NCI-H524 treated with DMSO at 0.1 percent for 48 hours (cell line): ENCODE measurements at regions not wholly inside any gene's neighbourhood (a gene's known extent, or its start where the extent isn't known, plus 50 kb on each side); places are given as distances from the start of the nearest gene placed in this dataset.
"Not testable (repeated sequence)": the region's sequence is repeated elsewhere in the genome, so short reads cannot be mapped to it uniquely, and the experiment has no call there.

Experiments used
- DNase-seq: peaks from one replicate; lab custom pipeline; 2025; lab: John Stamatoyannopoulos, UW

DNA sequence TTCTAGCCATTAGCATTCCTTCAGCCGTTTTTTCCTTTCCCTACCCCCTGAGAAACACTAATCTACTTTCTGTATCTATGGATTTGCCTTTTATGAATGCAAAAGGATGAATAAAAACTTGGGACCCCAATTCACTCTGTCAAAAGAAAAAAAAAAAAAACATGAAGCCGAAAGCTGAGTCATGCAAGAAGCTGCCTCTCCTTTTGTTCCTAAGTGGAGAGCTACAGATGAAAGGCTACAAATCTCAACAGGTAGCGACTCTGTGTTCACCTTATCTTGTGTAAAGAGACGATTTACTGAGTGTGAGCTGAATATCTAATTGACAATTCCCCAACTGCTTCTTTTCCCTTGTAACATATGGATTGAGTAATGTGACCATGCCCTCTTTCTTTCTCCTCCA is 1072.8 kb downstream of the UQCRFS1 start:
- DNase-seq = no peak

DNA sequence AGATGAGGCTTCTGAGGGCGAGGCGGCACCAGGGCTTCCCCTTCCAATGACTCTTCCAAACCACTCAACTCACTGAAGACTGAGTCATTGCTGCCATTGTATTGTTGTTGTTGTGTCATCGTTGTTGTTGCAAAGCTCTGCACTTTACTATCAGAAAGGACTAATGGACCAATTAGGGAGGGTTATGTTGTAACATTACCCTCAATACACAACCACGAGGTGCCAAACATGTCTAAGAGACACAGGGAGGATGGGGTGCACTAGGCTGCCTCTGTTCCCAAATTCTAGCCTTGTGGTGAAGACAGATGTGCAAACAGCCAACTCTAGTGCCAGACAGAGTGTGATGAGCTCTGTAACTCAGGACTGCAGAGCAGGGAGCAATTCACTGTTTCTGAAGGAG is 1075.2 kb downstream of the UQCRFS1 start:
- no peak for DNase-seq

DNA sequence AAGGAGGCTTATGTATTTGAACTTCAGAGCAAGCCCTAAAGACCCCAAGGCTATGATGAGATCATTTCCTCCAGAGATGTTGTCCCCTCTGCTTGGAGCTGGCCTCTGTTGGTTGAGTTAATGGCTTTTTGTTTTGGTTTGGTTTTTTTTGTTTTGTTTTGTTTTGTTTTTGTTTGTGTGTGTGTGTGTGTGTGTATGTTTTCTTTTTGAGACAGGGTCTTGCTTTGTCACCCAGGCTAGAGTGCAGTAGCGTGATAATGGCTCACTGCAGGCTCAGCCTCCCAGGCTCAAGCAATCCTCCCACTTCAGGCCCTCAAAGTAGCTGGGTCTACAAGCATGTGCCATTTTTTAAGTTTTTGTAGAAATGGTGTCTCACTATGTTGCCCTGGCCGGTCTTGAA is 1076.2 kb downstream of the UQCRFS1 start:
- DNase-seq = no peak

DNA sequence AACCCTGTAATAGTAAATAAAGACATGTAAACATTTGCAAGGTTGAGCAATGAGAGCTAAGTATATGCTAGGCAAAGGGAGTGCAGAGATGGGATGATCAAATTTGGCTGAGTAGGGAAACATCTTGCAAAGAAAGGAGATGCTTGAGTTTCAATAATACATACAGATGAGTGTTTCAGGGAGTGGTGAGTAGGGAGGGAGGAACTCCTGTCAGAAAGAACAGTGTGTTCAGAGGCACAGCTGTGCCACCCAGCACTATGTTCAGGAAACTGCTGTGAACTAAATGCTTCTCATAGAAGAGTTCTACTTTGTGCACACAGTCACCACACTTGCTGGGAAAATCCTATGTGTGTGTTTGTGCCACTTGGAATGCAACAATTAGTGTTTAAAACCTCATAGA is 1077.1 kb downstream of the UQCRFS1 start:
- no peak for DNase-seq

DNA sequence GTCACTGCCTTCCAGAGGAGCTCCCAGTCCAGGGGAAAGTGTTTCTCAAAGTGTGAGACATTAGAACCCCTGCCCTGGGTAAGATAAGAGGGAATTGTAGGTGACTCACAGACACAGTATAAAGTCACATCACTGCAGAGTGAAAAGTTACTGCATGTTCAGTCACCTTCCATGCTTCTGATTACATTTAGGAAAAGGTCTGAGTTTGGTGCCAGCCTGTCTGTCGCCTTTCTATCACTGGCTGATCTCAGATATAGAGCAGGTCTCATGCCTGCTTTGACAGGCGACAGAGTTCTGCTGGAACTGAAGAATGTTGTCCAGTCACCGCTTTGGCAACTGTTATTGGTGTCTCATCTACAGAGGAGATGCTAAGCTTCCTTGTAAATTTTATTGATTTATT is 1078.6 kb downstream of the UQCRFS1 start:
- DNase-seq = no peak

DNA sequence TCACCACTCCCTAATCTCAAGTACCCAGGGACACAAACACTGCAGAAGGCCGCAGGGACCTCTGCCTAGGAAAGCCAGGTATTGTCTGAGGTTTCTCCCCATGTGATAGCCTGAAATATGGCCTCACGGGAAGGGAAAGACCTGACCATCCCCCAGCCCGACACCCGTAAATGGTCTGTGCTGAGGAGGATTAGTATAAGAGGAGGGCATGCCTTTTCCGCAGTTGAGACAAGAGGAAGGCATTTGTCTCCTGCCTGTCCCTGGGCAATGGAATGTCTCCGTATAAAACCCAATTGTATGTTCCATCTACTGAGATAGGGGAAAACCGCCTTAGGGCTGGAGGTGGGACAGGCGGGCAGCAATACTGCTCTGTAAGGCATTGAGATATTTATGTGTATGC is 1082.1 kb downstream of the UQCRFS1 start:
- not testable (repeated sequence) for DNase-seq

DNA sequence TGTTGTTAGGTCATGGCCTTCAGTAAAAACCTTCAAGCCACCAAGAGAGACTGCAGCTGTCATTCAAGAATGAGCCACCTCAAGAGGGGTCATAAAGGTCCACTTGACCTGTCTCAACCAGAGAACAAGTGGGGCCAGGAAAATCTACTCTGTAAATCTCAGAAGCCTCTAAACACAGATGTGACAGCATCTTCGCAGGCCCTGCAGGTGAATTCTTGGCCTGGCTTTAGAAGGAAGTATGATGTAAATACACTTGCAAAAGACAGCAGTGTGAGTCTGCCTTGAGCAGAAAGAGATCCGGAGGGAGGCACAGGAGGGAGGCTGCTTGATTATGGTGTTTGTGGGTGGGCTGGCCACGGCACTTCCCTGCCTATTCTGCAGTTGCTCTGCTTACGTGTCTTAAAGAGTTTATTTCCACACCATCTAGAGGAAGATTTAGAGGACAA is 1082.9 kb downstream of the UQCRFS1 start:
- no peak for DNase-seq

DNA sequence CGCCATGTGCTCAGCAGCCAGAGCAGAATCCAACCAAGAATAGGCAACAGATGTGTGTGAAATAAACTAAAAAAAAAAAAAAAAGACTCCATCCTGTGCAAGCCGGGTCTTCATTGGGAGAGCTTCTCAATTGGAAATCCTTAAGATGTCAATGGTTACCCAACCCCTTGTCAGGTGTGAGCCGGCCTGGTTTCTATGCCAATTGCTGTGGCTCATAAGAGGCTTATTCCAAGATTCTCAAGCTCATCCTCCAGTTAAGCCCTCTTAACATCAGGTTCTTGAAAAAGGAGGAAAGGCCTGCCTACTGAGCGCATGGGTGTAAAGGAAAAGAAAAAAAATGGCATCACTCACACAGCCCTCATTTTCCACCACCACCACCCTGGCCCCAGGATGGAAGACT is 1084.6 kb downstream of the UQCRFS1 start:
- no peak for DNase-seq

DNA sequence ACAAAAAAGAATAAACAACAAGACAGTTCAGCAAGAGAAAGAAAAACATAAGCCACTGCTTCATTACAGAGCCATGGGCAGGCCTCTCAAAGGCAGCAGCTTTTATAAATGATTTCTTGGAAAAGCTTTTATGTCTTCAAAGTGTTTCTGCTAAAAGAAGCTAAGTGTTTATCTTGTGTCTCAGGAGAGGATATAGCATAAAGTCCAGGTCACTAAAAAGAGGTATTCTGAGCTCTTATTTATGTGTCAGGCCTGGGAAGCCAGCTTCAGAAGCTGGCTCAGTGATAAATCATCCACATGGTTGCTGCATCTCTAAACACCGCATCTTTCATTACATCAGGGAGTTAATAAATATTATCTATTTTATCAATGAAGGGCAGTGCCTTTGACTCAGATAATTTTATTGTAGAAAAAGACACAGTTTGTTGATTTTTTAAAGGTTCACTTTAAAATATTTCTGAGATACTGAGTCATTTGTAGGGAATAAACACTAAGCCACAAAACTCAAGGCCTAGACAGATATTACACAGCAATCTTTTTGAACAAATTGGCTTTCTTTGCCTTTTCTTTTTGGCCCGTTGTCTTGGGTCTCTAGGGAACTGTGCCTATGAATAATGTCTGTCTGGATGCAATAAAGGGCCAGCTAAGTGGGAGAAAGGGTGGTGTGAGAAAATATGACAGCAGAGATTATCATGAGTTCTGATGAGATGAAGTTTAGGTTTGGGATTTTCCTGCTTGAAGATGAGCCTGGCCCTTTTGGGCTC is 1086.6 kb downstream of the UQCRFS1 start:
- no peak for DNase-seq

DNA sequence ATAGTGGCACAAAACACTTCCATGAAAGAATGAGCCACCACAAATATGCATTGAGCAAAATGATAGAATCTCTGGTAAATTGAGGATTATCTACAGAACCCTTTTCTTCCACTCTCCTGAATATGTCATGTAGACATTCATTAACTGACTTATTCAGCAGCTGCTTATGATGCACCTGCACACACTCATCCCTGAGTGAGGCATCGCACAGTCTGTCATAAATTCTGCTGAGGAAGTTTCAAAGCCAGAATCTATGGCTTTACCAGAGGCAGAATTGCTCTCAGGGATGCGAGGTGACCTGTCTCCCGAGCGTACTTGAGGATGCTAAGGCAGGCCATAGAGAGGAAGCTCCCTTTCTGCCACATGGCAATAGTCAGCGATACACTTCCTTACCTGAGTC is 1090.2 kb downstream of the UQCRFS1 start:
- no peak for DNase-seq

DNA sequence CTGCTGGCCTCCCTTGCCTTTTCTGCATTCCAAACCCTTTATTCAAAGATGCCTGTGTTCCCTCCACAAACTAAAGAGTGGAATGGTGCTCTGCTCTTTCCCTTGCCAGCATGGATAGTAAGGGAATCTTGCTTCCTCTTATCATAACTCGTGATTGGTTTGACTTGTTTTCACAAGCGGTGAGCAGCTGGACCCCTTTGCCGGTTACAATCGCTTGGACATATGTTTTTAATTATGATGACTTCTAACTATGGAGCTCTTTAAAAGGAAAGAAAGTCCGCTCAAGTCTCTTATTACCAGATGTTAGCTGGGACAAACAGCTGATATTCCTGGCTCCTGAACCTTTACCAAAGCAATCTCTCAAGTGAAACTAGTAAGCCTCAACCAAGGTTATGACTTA is 1094.7 kb downstream of the UQCRFS1 start:
- DNase-seq = no peak

DNA sequence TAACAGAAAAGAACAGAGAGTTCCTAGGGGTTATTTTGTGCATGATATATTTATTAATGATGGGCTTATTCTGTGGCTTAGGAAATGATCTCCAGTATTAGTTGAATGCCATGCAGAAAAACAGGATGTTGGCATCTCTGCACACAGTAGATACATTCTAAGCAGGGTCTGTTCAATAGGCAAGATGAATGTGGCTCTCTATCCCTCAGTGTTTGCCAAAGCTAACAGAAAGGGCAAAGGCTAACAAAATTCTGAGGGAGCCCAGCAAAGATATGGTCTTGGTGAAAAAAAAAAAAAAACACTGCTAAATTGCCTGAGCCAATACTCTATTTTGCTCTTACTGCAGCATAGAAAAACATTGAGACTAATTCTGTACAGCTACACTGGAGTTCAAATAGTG is 1095.8 kb downstream of the UQCRFS1 start:
- no peak for DNase-seq

DNA sequence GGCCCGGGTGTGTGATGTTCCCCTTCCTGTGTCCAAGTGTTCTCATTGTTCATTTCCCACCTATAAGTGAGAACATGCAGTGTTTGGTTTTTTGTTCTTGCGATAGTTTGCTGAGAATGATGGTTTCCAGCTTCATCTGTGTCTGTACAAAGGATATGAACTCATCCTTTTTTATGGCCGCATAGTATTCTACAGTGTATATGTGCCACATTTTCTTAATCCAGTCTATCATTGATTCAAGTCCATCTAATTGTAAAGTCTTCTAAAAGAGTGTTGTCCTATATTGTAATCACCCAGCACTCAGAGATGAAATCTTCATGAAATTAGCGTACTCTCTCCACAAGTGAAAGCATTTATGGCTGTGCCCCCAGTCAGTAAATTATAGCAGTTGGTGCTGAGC is 1096.6 kb downstream of the UQCRFS1 start:
- DNase-seq = not testable (repeated sequence)

DNA sequence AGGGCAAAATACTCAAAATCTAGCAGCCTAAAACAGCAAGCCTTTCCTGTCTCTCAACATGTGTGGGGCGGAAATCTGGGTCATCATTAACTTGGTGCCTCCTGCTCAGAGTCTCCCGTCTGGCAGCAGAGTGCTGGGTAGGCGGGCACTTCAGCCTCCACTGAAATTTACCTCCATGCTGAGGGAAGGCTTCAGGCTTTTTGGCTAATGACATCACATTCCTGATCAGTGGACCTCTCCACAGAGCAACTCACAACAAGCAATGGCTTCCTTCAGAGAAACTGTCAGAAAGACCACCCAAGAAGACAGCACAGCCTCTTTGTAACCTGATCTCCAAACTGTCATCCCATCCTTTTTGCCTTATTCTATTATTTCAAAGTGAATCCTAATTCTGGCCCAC is 1109.0 kb downstream of the UQCRFS1 start:
- DNase-seq = no peak

DNA sequence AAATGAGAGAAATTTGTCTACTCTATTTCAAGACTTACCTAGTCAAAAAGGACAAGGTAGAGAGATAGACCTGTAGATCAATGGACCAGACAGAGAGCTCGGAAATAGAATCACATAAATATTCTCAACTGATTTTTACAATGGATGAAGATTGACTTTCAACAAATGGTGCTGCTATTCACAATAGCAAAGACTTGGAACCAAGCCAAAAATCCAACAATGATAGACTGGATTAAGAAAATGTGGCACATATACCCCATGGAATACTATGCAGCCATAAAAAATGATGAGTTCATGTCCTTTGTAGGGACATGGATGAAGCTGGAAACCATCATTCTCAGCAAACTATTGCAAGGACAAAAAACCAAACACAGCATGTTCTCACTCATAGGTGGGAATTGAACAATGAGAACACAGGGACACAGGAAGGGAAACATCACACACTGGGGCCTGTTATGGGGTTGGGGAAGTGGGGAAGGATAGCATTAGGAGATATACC is 1128.2 kb downstream of the UQCRFS1 start:
- not testable (repeated sequence) for DNase-seq

DNA sequence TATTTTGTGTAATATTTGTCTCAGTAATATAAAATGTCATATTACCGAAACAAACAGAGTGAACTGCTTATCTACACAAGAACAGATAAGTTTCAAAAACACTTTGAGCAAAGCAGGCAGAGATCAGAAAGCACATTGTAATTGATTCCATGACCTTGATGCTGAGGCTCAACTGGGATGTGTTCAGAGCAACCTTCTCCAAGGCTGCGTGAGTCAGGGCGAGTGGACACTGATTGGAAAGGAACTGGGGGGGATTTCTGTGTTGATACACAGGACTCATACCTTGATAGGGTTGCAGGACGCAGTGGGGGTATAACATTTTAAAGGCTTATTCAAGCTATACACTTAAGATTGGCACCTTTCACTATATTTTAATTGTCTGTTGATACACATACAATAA is 1136.3 kb downstream of the UQCRFS1 start:
- DNase-seq = no peak

DNA sequence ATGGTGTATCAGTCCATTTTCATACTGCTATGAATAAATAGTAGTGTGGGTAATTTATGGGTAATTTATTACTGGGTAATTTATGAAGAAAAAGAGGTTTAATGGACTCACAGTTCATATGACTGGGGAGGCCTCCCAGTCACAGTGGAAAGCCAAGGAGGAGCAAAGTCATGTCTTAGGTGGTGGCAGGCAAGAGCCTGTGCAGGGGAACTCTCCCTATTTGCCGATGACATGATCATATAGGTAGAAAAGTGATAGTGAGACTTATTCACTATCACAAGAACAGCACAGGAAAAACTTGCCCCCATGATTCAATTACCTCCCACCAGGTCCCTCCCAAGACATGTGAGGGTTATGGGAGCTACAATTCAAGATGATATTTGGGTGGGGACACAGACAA is 1137.7 kb downstream of the UQCRFS1 start:
- no peak for DNase-seq

DNA sequence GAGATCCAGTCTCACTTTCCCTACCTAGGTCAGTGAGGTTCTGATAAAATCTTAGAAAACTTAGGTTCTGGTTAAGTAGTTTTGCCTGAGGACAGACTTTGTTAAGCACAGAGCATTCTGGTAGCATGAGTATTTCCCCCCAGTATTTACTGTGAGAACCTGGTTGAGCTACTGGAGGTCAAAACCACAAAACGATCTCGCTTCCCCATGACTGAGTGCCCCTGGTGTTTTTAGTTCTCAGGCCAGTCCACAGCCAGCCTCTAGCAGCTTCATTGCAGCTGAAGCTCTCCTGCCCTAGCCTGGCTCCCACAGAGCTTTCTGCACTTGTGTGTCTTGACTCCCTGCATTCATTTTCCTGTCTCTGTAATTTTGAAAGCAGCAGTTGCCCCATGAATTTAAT is 1138.2 kb downstream of the UQCRFS1 start:
- DNase-seq = no peak

DNA sequence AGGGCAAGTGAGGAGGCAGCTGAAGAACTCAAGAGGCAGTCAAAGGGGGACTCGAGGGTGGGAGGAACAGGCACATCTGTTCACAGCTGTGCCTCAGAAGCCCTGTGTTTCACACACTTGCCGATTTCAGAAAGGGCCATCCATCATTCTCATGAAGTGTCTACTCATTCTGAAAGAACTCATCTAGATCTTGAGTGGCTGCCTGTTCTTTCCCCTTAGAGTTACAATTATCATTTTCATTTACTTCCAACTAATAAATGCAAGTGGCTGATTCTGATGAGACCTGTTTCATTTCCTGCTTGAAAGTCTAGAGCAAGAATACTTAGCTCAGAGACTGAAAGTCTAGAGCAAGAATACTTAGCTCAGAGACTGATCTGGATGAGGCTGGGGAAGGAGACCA is 1145.1 kb downstream of the UQCRFS1 start:
- DNase-seq = no peak

DNA sequence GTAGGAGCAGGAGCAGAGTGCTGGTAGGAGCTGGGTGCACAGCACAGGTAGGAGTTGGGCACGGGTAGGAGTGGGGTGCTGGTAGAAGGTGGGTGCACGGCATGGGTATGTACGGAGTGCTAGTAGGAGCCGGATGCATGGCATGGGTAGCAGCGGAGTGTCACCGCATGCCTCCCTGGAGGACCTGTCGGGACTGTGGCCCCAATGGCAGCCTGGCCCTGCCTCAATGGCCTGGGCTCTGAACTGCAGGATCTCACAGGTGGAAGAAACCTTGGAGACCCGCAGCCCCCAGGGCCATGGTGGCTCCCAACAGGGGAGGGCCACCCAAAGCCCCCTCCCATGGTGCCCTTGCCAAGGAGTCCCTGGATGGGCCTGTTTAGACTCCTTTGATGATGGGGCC is 1146.0 kb downstream of the UQCRFS1 start:
- DNase-seq = no peak

DNA sequence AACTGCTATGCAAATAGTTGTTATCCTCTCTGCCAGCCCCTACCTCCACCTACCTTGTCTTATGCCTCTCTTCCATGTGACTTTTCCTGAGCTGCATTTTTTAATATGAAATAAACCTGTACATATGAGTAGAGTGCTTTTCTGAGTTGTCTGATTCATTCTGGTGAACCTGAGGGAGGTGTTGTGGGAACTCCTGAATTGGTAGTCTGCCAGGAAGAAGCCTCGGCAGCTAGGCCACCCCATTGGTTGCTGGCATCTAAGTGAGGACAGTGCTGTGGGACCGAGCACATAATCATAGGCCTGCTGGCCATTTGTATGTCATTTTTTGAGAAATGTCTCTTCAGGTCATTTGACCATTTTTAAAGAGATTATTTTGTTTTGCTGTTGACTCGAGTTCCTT is 1146.8 kb downstream of the UQCRFS1 start:
- no peak for DNase-seq

DNA sequence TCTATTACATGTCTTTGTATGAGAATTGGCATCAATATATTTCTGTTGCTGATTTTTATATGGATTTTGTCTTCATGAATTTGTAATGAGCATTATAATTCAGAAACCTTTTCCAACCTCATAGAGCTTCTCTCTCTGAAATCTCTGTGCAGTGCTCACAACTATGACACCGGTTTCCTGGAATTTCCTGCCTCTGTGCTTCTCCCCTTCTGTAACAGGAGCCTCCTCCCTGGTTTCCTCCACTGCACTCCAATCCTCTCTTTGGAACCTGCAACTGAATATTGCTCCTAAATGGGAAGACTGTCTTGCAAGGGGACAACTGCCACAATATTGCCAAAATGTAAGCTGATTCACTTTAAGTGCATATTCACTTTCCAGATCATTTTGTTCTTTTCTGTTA is 1147.9 kb downstream of the UQCRFS1 start:
- no peak for DNase-seq

DNA sequence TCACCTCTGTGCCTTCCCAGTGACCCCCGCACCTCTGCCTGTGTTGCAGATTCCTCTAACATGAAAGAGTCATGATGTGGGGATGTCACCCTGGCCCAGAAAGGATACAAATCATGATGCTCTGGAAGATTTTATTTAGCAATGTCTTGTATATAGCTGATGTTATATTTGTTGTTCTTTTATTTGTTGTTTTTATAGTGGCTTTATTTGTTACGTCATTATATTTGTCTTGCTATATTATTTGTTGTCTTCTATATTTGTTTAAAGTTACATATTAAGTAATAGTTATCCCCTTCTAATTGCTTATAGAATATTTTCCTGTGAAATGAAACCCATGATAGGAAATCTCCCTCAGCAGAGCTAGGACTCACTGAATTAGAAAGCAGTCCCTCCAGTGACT is 1149.2 kb downstream of the UQCRFS1 start:
- no peak for DNase-seq

DNA sequence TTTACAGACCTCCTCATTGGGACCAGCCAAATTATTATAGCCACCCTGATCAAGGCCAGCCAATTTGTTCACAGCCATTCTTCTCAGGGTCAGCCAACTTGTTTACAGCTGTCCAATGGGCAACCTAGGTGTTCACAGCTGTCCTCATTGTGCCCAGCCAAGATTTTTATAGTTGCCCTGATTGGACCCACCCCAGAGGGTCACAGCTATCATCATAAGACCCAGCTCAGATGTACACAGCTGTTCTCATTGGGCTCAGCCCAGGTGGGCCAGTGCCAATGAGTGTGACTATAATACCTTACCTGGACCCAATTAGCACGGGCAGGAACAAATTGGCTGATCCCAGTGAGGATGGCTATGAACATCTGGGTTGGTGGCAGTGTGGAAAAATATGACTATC is 1151.8 kb downstream of the UQCRFS1 start:
- DNase-seq = no peak
